ENCODE measurements at regions not wholly inside any gene's neighbourhood (a gene's known extent, or its start where the extent isn't known, plus 50 kb on each side); places are given as distances from the start of the nearest gene placed in this dataset.

DNA sequence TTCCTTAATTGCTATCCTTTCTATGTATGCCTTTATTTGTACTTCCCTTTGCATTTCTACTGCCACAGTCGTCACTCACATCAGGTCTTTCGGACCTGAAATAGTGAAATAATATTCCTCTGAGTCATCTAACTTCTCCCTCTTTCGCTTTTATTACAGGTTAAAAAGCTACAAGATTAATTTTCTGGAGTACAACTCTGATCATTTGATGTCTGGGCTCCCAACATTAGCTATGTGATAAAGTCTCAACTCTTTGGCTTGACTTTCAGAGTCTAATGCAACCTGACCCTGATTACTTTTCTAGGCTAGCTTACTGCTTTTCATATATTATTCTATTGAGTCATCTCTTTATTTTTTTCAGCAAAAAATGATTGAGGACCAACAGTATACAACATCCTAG is 638.8 kb upstream of the WWC1 start:
- H3K4me1 Mint-ChIP-seq (ENCODE audit: low read depth), result no peaks in the 10 kb centered on the region
- CTCF ChIA-PET, result no interaction called here
- TF ChIP-seq, protein P1, sequence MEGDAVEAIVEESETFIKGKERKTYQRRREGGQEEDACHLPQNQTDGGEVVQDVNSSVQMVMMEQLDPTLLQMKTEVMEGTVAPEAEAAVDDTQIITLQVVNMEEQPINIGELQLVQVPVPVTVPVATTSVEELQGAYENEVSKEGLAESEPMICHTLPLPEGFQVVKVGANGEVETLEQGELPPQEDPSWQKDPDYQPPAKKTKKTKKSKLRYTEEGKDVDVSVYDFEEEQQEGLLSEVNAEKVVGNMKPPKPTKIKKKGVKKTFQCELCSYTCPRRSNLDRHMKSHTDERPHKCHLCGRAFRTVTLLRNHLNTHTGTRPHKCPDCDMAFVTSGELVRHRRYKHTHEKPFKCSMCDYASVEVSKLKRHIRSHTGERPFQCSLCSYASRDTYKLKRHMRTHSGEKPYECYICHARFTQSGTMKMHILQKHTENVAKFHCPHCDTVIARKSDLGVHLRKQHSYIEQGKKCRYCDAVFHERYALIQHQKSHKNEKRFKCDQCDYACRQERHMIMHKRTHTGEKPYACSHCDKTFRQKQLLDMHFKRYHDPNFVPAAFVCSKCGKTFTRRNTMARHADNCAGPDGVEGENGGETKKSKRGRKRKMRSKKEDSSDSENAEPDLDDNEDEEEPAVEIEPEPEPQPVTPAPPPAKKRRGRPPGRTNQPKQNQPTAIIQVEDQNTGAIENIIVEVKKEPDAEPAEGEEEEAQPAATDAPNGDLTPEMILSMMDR (IDR thresholded peaks at IDR 0.05), result no peak
- no peak overlapping the region for H3K27ac Mint-ChIP-seq
- DNase-seq (no peak), ATAC-seq (no peak)
- no peak overlapping the region for H3K4me3 Mint-ChIP-seq
- H3K36me3 Mint-ChIP-seq (ENCODE audit: low read depth), result no peaks in the 10 kb centered on the region
- intact Hi-C loops (cut with micrococcal nuclease), result no loop called here
- POLR2A ChIA-PET, result no interaction called here
- H3K27me3 Mint-ChIP-seq, result no peaks in the 10 kb centered on the region
- no peaks in the 10 kb centered on the region for H3K9me3 Mint-ChIP-seq

DNA sequence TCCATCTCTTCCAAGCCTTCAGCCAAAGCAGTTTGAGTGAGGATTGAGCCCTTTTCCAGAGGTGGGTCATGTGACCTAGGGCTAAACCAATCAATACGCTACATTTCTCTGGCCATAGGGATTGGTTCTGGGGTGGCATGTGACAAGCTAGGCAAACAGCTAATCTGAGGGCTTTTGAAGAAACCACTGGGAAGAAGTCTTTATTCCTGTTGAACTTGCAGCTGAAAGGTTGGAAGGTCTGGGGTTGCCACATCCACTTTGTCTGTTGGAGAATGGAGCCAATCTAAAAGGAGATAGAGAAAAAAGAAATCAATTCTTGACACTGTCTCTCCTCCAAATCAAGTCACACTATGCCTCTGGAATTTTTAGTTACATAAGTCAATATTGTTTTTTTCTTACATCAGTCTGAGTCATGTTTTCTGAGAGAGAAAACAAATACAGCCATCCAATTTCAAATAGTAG is 637.8 kb upstream of the WWC1 start:
- DNase-seq, result no peak
- intact Hi-C loops (cut with micrococcal nuclease), result no loop called here
- POLR2A ChIA-PET, result no interaction called here
- CTCF ChIA-PET, result no interaction called here
- no peaks in the 10 kb centered on the region for H3K9me3 Mint-ChIP-seq
- TF ChIP-seq, protein P1 (IDR thresholded peaks at IDR 0.05), result no peak
- H3K27me3 Mint-ChIP-seq, result no peaks in the 10 kb centered on the region
- no peak overlapping the region for H3K27ac Mint-ChIP-seq
- no peak for ATAC-seq
- no peak overlapping the region for H3K4me3 Mint-ChIP-seq
- H3K36me3 Mint-ChIP-seq (ENCODE audit: low read depth), result no peaks in the 10 kb centered on the region
- H3K4me1 Mint-ChIP-seq (ENCODE audit: low read depth), result no peaks in the 10 kb centered on the region

DNA sequence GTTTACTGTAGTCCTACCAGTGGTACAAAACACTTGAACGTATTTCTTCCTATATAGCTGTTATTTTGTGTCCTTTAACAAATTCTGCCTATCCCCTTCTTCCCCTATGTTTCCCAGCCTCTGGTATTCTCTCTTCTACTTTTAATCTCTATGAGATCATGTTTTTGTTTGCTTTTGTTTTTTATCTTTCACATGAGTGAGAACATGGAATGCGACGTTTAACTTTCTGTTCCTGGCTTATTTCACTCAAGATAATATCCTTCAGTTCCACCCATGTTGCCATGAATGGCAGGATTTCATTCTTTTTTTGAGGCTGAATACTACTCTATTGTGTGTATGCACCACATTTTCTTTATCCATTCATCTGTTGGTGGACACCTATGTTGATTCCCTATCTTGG is 634.4 kb upstream of the WWC1 start:
- no peak for DNase-seq
- ChIA-PET POLR2A (no interaction called here), CTCF (no interaction called here)
- Mint-ChIP-seq H3K9me3 (no peaks in the 10 kb centered on the region), H3K27me3 (no peaks in the 10 kb centered on the region), H3K27ac (no peak overlapping the region), H3K36me3 (ENCODE audit: low read depth) (no peaks in the 10 kb centered on the region), H3K4me1 (ENCODE audit: low read depth) (no peaks in the 10 kb centered on the region), H3K4me3 (no peak overlapping the region)
- intact Hi-C loops (cut with micrococcal nuclease), result no loop called here
- TF ChIP-seq, protein P1 (IDR thresholded peaks at IDR 0.05), result no peak
- no peak for ATAC-seq

DNA sequence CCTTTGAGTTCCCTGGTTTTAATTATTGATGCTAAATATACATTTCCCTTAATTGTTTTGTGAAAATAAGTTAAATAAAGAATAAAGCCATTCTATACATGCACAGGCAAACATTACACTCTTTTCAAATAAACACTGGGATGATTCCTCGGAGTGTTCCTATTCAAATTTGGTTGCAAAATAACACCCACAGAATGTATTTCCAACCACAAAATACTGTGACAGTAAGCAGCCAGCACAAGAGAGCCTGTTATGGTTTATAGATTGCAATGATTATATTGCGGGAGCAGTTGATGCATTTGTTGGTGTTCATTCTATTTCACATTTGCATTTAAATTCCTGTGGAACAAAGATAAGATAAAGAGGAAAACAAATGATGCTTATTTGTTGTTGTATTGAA is 632.6 kb upstream of the WWC1 start:
- POLR2A ChIA-PET, result no interaction called here
- CTCF ChIA-PET, result no interaction called here

DNA sequence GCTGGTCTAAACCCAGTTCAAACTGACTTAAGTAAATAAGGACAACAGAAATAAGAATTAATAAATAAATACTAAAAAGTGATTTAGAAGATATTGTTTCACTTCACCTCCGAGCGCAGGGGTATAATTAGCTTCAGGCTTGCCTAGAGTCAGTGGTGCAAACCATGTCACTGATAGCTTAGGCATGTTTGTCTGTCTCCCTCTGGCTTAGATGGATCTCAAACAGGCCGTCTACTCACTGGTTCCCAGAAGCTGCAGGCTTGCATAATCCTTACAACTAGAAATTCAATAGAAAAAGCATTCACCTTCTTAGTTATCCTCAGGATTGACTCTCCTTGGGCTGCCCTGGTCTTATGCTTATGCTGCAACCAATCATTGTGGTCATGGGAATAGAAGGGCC is 629.8 kb upstream of the WWC1 start:
- TF ChIP-seq, protein P1 (IDR thresholded peaks at IDR 0.05), result no peak
- Mint-ChIP-seq H3K4me1 (ENCODE audit: low read depth) (no peaks in the 10 kb centered on the region), H3K9me3 (no peaks in the 10 kb centered on the region), H3K27me3 (no peaks in the 10 kb centered on the region), H3K4me3 (no peak overlapping the region), H3K27ac (no peak overlapping the region), H3K36me3 (ENCODE audit: low read depth) (no peaks in the 10 kb centered on the region)
- POLR2A ChIA-PET, result no interaction called here
- intact Hi-C loops (cut with micrococcal nuclease), result no loop called here
- DNase-seq (no peak), ATAC-seq (no peak)
- CTCF ChIA-PET, result no interaction called here

More for the DNA sequence above, 632.6 kb upstream of the WWC1 start:
- no peak overlapping the region for H3K4me3 Mint-ChIP-seq
- H3K9me3 Mint-ChIP-seq, result no peaks in the 10 kb centered on the region
- H3K27me3 Mint-ChIP-seq, result no peaks in the 10 kb centered on the region
- H3K27ac Mint-ChIP-seq, result no peak overlapping the region
- intact Hi-C loops (cut with micrococcal nuclease), result no loop called here
- ATAC-seq (no peak), DNase-seq (no peak)
- no peaks in the 10 kb centered on the region for H3K36me3 Mint-ChIP-seq (ENCODE audit: low read depth)
- no peaks in the 10 kb centered on the region for H3K4me1 Mint-ChIP-seq (ENCODE audit: low read depth)
- TF ChIP-seq, protein P1 (IDR thresholded peaks at IDR 0.05), result no peak

Data from activated CD8-positive, alpha-beta T cell treated with anti-CD3 and anti-CD28 coated beads for 36 hours (primary cell).